ENCODE measurements at regions not wholly inside any gene's neighbourhood (a gene's known extent, or its start where the extent isn't known, plus 50 kb on each side); places are given as distances from the start of the nearest gene placed in this dataset.
"Not testable (repeated sequence)": the region's sequence is repeated elsewhere in the genome, so short reads cannot be mapped to it uniquely, and the experiment has no call there.

DNA sequence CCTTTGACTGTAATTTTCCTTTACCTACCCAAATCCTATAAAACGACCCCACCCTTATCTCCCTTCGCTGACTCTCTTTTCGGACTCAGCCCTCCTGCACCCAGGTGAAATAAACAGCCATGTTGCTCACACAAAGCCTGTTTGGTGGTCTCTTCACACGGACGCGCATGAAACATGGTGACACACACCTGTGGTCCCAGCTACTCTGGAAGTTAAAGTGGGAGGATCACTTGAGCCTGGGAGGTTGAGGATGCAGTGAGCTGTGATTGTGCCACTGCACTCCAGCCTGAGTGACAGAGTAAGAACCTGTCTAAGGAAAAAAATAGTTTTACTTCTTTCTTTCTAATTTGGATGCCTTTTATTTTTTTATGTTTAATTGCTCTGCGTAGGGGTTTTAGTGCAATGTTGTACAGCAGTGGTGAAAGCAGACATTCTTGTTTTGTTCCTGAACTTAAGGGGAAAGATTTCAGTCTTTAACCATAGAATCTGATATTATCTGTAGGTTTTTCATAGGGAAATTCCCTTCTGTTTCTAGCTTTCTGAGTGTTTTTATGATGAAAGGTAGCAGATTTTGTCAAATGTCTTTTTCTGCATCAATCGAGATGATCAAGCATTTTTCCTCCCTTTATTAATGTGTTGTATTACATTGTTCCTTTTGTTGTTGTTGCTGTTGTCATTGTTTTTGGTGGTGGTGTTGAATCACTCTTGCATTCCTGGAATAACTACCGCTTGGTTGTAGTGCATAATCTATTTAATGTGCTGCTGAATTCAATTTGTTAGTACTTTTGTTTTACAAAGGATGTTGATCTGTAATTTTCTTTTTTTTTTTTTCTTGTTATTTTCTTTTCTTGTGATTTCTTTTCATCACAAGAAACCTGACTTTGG, 497.4 kb downstream of the DISC1 start:
- peak; percentile 33 for DNase-seq

DNA sequence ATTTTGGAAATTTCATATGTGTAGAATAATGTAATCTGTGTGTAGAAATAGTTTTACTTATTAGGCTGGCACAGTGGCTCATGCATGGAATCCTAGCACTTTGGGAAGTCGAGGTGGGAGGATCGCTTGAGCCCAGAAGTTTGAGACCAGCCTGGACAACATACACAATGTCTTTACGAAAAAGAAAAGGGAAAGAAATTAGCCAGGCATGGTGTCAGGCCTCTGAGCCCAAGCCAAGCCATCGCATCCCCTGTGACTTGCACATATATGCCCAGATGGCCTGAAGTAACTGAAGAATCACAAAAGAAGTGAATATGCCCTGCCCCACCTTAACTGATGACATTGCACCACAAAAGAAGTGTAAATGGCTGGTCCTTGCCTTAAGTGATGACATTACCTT, 491.3 kb downstream of the DISC1 start:
- not testable (repeated sequence) for DNase-seq

DNA sequence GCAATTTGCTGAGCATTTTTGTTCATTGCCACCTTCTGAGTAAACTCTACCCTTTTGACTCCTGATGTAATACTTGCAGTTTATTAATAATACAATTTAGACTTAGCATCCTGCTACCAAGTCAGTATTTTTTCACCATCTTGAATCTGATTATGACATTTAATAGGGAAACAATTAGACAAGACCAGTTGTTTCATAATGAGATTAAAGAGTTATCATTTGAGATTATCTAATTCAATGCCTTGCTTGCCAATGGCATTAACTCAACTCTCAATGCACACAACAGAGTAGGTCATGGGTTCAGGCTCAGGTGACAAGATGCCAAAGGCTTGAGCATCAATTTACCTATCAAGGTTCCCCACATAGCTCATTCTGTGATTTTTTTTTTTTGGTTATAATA, 488.4 kb downstream of the DISC1 start:
- no peak for DNase-seq

DNA sequence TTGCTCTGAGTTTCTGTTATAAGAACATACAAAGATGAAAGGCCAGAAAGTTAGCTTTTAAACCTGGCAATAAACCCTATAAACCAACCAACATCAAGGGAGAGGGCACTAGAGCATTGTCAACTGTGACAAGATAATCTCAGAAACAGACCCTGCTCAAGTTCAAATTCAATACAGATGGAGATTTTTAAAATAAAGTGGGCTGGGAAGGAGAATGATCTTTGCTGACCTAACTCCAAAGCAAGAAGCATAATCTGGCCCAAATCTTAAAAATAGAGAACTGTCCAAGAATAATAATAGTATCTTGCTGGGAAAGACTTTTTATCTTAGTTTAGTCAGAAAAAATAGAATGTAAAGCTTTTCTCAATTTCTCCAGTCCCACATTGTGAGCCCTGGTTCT, 485.5 kb downstream of the DISC1 start:
- DNase-seq = no peak

DNA sequence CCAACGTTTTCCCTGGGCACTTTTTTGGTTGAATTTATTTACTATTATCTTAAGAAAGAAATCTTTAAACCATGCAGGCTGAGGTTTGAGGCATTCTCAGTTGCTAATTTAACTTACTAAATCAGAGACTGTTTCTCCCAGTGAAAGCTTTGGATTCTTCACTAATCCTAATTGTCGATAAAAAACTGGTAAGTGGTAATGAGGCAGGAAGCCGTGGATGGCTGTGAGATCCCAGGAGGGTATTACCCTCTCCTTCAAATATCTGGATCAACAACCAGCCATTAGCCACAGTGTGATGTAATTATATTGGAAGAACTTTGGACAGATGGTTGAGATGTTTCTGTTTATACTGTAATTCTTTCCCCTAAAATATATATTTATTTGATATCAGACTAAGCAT, 485.0 kb downstream of the DISC1 start:
- no peak for DNase-seq

DNA sequence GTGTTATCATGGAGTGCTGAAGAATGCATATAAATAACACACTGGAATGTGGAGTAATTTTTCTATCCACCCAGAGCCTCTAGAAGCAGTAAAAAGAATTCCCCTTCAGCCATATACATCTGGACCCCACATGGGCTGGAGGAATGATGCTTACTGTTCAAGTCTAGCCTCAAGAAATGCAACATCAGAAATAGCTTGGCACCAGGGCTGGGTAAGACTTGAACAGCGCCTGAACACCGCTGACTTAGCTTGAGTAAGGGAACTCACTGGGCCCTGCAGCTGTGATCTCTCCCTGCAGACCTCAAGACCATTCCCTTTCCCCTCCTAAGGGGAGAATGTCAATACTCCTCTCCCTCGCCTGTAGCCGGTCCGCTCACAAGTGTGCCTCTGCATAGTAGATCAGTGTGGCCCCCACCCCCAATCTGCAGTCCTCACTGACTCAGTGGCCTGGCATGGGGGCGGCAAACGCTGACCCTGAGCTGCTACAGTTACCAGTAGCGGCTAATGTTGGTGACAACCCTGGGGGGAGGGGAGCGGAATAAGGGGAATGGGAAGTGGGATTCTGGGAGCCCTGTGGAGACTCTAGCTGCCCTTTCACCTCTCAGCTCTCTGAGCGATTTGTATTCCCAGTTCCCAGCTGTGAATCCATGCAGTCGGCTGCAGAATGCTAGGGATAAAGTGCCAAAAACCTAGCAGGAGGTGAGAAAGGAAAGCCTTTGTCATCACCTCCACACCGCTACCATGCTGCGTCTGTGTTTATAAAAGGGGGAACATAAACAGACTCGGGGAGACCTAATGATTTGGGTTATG, 483.9 kb downstream of the DISC1 start:
- no peak for DNase-seq

DNA sequence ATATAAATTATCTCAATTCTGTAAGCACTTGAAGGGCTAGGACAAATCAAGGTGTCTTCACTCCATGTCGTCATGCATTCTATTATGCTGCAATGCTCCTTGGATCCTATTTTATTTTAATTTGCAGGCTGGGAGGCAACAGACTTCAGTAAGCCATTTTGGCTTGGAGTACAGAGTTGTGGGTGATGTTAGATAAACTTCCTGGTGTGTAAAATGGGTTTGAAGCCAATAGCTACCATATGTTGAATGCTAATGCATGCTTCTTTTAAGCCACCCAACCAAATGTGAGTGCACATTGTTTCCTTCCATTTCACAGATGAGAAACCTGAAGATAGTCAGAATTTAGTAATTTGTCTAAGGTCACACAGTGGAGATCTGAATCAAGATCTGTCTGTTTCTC, 482.8 kb downstream of the DISC1 start:
- DNase-seq = no peak

DNA sequence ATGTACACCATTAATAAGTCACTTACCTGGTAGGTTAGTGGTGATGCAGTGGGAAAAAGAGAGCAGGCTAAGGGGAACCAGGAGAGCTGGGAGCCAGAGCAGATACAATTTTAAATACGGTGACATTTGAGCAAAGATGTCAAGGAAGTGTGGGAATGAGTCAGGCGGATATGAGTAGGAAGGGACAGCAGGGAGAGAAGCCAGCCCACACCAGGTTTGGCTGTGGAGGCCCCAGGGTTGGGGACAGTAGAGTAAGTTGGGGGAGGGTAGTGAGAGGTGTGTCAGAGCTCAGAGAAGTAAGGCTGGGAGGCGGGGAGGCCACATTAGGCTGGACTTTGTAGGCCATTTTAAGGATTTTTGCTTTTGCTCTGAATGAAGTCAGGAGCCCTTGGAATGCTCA, 482.0 kb downstream of the DISC1 start:
- peak; percentile 3 for DNase-seq

DNA sequence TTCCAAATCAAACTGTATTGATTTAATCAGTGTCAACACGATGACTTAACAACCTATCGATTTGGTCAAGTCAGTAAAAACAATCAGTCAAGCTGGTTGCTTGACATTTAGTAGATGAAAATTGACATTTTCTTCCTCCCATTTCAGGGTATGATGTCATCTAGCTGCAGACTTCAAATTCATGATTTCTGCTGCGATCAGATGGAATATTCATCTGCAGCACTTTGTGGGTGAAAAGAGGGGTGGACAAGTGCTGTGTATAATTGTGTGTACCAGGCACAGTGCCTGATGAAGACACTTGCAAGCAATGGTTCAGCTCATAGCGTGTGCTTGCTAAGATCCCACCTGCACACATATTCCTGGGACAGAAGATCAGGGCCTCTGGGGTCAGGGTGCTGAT, 479.8 kb downstream of the DISC1 start:
- no peak for DNase-seq

DNA sequence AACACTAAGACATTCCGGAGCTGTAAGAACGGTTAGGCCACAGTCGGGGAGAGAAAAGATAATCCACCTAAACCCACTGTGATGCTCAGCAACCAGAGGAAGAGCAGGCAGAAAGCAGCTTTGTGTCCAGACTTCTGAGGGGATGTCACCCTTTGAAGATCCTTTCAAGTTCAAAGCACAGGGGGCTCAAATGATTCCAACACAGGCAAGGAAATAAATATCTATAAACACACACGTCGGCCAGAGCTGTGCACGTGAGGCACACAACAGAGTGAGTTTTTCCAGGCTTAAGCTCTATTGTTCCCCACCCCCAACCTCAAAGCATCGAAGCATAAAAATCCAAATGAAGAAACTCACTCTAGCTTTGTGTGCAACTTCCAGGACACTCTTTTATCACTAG, 479.0 kb downstream of the DISC1 start:
- no peak for DNase-seq

DNA sequence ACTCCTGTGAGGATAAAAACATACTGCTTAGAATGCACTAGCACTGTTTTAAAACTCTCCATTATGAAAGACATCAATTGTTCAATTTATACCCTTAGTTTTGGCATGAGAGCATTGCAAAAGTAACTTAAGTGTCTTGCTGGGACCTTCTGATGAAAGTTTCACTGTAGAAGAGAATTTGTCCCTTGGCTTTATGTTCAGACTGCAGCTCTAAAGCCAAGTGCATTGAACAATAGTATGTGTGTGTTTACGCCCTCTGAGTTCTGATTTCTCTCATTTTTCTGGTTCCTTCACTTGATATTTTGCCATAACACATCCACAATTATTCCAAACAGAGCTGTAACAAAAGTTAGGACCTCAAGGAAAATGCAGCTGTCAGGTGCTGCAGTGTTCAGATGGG, 474.6 kb downstream of the DISC1 start:
- no peak for DNase-seq

DNA sequence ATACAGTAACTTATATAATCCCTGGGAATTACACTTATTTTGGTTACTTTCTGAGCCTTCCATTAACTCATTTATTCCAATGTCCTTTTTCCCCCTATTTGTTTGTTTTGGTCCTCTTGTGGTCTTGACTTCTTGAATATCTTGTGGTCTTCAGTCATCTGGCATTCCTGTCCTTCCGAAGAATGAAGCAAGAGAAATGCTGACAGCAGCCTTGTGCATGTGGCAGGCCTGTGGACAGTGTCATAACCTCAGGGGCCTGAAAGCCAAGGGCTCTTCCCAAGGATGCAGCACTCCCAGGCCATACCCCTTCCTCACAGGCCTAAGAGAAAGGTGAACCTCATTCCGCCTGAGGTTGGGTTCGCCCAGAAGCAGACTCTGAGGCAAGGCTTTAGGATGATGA, 470.2 kb downstream of the DISC1 start:
- DNase-seq = no peak

Measured in dermis blood vessel endothelial cell (primary cell).